HEK293 (cell line): ENCODE measurements at regions not wholly inside any gene's neighbourhood (a gene's known extent, or its start where the extent isn't known, plus 50 kb on each side); places are given as distances from the start of the nearest gene placed in this dataset.

Experiments
- IKZF3 ChIP-seq: fragments of 450-650 bp; IDR thresholded peaks from 2 replicates; pipeline ENCODE4 v1.5.0; 2018; ENCODE audit warnings: missing biosample characterization, mild to moderate bottlenecking, missing genetic modification characterization, moderate library complexity
- SP3 ChIP-seq: fragments of 450-650 bp; formaldehyde crosslinking; IDR thresholded peaks from 2 replicates; pipeline ENCODE4 v1.5.1; 2016; ENCODE audit warnings: missing biosample characterization, missing genetic modification characterization
- SP7 ChIP-seq: fragments of 450-650 bp; formaldehyde crosslinking; IDR thresholded peaks from 2 replicates; pipeline ENCODE4 v1.5.1; 2016; ENCODE audit warnings: missing biosample characterization, missing genetic modification characterization
- YY1 ChIP-seq: fragments of 450-650 bp; formaldehyde crosslinking; IDR thresholded peaks from 2 replicates; pipeline ENCODE4 v1.5.1; 2018; ENCODE audit warnings: missing biosample characterization, missing genetic modification characterization
- ZNF292 ChIP-seq: fragments of 450-650 bp; formaldehyde crosslinking; IDR thresholded peaks from 2 replicates; pipeline ENCODE4 v1.5.1; 2016; ENCODE audit warnings: low read depth, missing biosample characterization, missing genetic modification characterization, borderline replicate concordance
- ZNF398 ChIP-seq: fragments of 450-650 bp; formaldehyde crosslinking; IDR thresholded peaks from 2 replicates; pipeline ENCODE4 v1.5.1; 2017; ENCODE audit warnings: missing biosample characterization, missing genetic modification characterization
- ZNF518A ChIP-seq: fragments of 450-650 bp; formaldehyde crosslinking; conservative IDR thresholded peaks from 2 replicates; pipeline ENCODE4 v1.5.1; 2016; ENCODE audit warnings: low read depth, missing biosample characterization, missing genetic modification characterization
- ZNF544 ChIP-seq: fragments of 450-650 bp; formaldehyde crosslinking; IDR thresholded peaks from 2 replicates; pipeline ENCODE4 v1.5.0; 2017; ENCODE audit warnings: missing biosample characterization, missing genetic modification characterization
- TF ChIP-seq, protein P1 (sequence below): fragments of 450-650 bp; formaldehyde crosslinking; IDR thresholded peaks from 2 replicates; pipeline ENCODE4 v1.5.1; 2016; ENCODE audit warnings: missing biosample characterization, missing genetic modification characterization
- TF ChIP-seq, protein P2 (sequence below): fragments of 450-650 bp; formaldehyde crosslinking; IDR thresholded peaks from 2 replicates; pipeline ENCODE4 v1.5.1; 2016; ENCODE audit warnings: missing biosample characterization, missing genetic modification characterization

DNA sequence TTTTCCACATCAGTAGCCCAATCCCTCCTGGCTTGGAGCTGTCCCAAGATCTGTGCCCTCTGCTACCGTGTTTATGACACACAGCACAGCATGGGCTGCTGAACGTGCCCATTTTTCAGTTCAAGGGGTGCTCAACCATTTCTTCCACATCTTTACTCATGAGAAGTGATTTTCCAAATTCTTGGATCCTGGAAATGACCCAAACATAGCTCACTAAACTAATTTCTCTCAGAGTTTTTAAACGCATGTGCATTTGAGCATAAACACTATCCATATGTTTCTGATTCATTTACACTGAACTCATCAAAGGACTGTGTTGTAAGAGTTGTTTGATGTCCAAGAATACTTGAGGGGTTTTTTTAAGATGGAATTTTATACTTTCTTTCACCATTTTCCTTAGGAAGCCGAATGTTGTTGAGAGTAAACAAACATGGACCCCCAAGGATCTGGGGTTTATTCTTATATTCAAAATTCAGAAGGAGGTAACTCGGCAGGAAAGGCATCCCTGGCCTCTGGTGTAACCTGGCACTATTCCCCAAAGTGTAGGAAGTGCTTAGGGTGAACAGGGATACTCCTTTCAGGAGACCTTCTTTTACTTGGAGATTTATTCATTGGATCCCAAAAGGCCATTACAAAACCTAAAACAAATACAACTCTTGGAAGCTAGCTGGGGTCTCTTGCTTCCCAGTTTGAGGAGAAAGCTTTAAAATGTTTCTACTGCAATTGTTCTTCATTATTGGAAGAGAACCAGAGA, 215.0 kb downstream of the BMP4 start:
- TF ChIP-seq, protein P1, sequence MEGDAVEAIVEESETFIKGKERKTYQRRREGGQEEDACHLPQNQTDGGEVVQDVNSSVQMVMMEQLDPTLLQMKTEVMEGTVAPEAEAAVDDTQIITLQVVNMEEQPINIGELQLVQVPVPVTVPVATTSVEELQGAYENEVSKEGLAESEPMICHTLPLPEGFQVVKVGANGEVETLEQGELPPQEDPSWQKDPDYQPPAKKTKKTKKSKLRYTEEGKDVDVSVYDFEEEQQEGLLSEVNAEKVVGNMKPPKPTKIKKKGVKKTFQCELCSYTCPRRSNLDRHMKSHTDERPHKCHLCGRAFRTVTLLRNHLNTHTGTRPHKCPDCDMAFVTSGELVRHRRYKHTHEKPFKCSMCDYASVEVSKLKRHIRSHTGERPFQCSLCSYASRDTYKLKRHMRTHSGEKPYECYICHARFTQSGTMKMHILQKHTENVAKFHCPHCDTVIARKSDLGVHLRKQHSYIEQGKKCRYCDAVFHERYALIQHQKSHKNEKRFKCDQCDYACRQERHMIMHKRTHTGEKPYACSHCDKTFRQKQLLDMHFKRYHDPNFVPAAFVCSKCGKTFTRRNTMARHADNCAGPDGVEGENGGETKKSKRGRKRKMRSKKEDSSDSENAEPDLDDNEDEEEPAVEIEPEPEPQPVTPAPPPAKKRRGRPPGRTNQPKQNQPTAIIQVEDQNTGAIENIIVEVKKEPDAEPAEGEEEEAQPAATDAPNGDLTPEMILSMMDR (tag by site-specific recombination), result no peak
- TF ChIP-seq SP7 (tag by site-specific recombination) (no peak), ZNF544 (tag by site-specific recombination) (no peak), ZNF398 (tag by site-specific recombination) (no peak), IKZF3 (tag by site-specific recombination) (no peak), SP3 (tag by site-specific recombination) (no peak), ZNF292 (tag by site-specific recombination) (no peak), ZNF518A (tag by site-specific recombination) (no peak), YY1 (no peak)
- TF ChIP-seq, protein P2, sequence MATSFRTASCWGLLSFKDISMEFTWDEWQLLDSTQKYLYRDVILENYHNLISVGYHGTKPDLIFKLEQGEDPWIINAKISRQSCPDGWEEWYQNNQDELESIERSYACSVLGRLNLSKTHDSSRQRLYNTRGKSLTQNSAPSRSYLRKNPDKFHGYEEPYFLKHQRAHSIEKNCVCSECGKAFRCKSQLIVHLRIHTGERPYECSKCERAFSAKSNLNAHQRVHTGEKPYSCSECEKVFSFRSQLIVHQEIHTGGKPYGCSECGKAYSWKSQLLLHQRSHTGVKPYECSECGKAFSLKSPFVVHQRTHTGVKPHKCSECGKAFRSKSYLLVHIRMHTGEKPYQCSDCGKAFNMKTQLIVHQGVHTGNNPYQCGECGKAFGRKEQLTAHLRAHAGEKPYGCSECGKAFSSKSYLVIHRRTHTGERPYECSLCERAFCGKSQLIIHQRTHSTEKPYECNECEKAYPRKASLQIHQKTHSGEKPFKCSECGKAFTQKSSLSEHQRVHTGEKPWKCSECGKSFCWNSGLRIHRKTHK (tag by site-specific recombination), result no peak
